ENCODE measurements at regions not wholly inside any gene's neighbourhood (a gene's known extent, or its start where the extent isn't known, plus 50 kb on each side); places are given as distances from the start of the nearest gene placed in this dataset.

- no peak for DNase-seq (ENCODE audit: low read depth in 1 of 2, low spot score in 1 of 2)
Observed at GRCh38 chr2:105573910-105574655, 170.6 kb upstream of the NCK2 start.

- DNase-seq (ENCODE audit: low read depth in 1 of 2, low spot score in 1 of 2), result no peak
Observed at GRCh38 chr2:105573490-105573889, 171.2 kb upstream of the NCK2 start.

DNA sequence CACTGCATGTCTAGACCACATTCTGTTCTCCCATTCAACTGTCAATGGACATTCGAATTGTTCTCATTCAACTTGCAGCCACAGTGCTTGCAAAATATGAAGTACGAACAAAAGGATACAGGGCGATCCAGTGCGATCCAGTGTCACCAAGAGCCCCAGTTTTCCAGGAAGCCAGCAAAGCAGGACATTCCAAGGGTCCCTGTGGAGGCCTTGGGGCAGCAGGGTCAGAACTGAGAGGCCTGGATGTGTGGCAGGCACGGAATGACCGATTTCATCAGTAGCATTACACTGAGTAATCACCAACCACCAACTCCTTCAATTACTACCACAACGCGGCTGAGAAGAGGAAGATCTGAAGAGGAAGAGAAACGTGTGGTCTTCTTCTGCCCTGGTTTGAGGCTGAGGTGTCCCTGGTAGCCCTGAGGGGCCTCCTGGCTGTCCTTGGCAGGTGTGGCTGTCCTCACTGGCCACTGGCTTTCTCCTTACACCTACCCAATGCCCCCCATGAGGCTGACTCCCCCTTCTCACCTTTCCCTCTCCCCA, 172.7 kb upstream of the FHL2 start:
- no peak for DNase-seq (ENCODE audit: low read depth in 1 of 2, low spot score in 1 of 2)

DNA sequence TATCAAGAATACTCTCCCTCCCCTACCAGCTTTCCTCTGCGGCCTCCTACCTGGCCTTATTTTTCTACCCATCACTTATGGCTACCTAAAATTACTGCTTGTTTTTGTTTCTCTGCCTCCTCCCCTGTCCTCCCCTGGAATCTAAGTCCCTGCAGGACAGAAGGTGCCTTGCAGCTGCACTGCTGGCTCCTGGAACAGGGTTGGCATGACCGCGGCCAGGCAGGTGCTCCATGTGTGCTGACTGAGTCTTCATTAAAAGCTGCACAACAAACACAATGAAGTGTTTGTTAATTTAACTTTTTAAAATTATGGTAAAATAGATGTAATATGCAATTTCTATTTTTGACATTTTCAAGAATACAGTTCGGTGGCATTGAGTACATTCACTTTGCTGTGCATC, 171.9 kb upstream of the FHL2 start:
- DNase-seq (ENCODE audit: low read depth in 1 of 2, low spot score in 1 of 2), result no peak

GRCh38 chr2:105570326-105570725, 171.5 kb upstream of the FHL2 start:
- DNase-seq (ENCODE audit: low read depth in 1 of 2, low spot score in 1 of 2), result no peak

GRCh38 chr2:105569606-105570005, 170.8 kb upstream of the FHL2 start:
- no peak for DNase-seq (ENCODE audit: low read depth in 1 of 2, low spot score in 1 of 2)

GRCh38 chr2:105567996-105568494, 169.2 kb upstream of the FHL2 start:
- DNase-seq (ENCODE audit: low read depth in 1 of 2, low spot score in 1 of 2), result no peak

- DNase-seq (ENCODE audit: low read depth in 1 of 2, low spot score in 1 of 2), result no peak
Observed at GRCh38 chr2:105563000-105563719, 164.3 kb upstream of the FHL2 start.

GRCh38 chr2:105561401-105561800, 162.6 kb upstream of the FHL2 start:
- no peak for DNase-seq (ENCODE audit: low read depth in 1 of 2, low spot score in 1 of 2)

DNA sequence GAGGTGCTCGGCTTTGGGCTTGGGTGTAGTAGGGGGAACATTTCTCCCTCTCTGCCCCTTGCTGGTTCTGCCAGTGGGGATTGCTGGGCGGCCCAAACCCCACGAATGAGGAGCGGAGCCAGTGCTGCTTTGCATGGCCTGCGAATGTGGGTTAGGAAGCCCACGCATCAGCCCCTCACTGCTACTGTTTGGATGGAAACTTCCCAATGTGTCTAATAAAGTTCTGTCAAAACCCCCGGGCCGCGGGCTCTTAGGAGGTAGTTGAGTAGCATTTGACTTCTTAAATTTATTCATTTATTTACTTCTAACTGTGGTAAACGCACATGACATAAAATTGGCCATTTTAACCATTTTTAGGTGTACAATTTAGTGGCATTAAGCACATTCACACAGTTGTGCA, 161.3 kb upstream of the FHL2 start:
- no peak for DNase-seq (ENCODE audit: low read depth in 1 of 2, low spot score in 1 of 2)

- DNase-seq (ENCODE audit: low read depth in 1 of 2, low spot score in 1 of 2), result no peak
Observed at GRCh38 chr2:105557021-105557920, 158.4 kb upstream of the FHL2 start.

- no peak for DNase-seq (ENCODE audit: low read depth in 1 of 2, low spot score in 1 of 2)
Observed at GRCh38 chr2:105556366-105556765, 157.5 kb upstream of the FHL2 start.

- no peak for DNase-seq (ENCODE audit: low read depth in 1 of 2, low spot score in 1 of 2)
Observed at GRCh38 chr2:105554235-105554634, 155.4 kb upstream of the FHL2 start.

- no peak for DNase-seq (ENCODE audit: low read depth in 1 of 2, low spot score in 1 of 2)
Observed at GRCh38 chr2:105553538-105554196, 154.8 kb upstream of the FHL2 start.

DNA sequence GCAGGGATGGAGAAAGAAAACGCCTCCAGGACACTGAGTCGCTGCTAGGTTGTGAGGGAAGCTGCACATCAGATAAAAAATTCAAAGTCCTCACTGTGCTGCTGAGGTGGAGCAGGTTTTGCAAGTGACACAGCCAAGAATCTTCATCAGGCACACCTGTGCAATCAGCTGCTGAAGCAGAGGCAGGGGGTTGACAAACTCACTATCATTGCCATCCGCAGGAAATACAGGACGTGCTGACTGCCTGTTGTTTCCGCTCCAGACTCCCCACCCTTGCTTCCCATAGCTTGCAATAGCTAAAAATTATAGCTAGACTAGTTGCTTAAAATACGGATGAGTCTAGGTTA, 147.8 kb upstream of the FHL2 start:
- no peak for DNase-seq (ENCODE audit: low read depth in 1 of 2, low spot score in 1 of 2)

- peak; percentile 28 to 47 for DNase-seq (ENCODE audit: low read depth in 1 of 2, low spot score in 1 of 2)
Observed at GRCh38 chr2:105545730-105546627, 147.1 kb upstream of the FHL2 start.

DNA sequence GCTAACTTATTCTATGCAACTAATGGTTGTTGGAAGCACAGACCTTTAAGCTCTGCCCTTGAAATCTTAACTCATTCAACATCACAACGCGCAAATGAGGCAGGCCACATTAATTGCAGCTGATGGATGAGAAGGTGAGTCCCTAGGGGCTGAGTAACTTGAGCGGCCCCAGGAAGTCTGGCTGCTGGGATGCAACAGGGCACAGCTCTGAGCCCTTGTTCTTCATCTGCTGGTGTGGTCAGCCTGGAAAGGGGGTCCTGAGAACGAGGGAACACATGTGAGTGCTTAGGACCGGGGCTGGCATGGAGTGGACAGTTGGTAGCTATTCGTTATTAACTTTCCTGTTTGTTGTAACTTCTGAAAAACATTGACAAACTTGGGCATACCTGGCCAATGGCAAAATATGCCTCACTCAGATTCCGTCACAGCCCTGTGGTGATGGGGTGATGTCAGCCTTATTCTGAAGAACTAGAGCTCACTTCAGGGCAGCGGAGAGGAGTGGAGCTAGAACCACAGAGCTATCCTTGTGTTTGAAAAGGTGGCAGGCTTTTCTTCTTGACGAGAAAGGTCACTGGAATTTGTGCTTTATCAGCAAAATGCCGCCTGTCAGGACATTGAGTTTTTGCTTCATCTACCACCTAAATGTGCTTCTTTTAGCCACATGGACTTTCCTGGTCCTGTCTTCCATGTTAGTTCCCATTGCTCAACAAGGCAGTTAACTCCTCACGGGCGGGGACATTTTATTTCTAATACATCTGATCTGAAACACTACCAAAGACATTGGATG, 145.9 kb upstream of the FHL2 start:
- no peak for DNase-seq (ENCODE audit: low read depth in 1 of 2, low spot score in 1 of 2)

GRCh38 chr2:105541189-105542050, 142.6 kb upstream of the FHL2 start:
- DNase-seq (ENCODE audit: low read depth in 1 of 2, low spot score in 1 of 2), result no peak

All from activated CD4-positive, alpha-beta T cell treated with anti-CD3 and anti-CD28 coated beads, Interleukin-2, amount 50 U/mL, for 24 hours (primary cell).